MM.1S (cell line): ENCODE measurements at regions not wholly inside any gene's neighbourhood (a gene's known extent, or its start where the extent isn't known, plus 50 kb on each side); places are given as distances from the start of the nearest gene placed in this dataset.

Experiments
- DNase-seq: peaks from one replicate; pipeline ENCODE4 v3.0.0-alpha.2; 2015
- H2AFZ ChIP-seq: fragments of 300-600 bp; sonication (generic); 2 replicates; pipeline ENCODE4 v1.6.0; 2016; ENCODE audit warnings: antibody characterized with exemption, low read length
- H3F3A ChIP-seq: fragments of 300-600 bp; sonication (generic); 2 replicates; pipeline ENCODE4 v1.6.1; 2016; ENCODE audit warnings: mild to moderate bottlenecking, antibody characterized with exemption, low read length, moderate library complexity, mixed read lengths; ENCODE audit not compliant: insufficient read depth
- H3K27ac ChIP-seq: fragments of 300-600 bp; sonication (generic); 2 replicates; pipeline ENCODE4 v1.5.1; 2016; ENCODE audit warnings: mild to moderate bottlenecking, low read length
- H3K27me3 ChIP-seq: fragments of 300-600 bp; sonication (generic); replicated peaks from 2 replicates; pipeline ENCODE4 v1.6.0; 2016; ENCODE audit warnings: low read length; ENCODE audit not compliant: insufficient read depth
- H3K36me3 ChIP-seq: fragments of 300-600 bp; sonication (generic); replicated peaks from 2 replicates; pipeline ENCODE4 v1.6.1; 2016; ENCODE audit warnings: mild to moderate bottlenecking, low read length, mixed read lengths; ENCODE audit not compliant: insufficient read depth
- H3K4me1 ChIP-seq: fragments of 300-600 bp; sonication (generic); 2 replicates; pipeline ENCODE4 v1.6.1; 2016; ENCODE audit warnings: low read length, mixed read lengths
- H3K4me2 ChIP-seq: fragments of 300-600 bp; sonication (generic); 2 replicates; pipeline ENCODE4 v1.6.0; 2016; ENCODE audit warnings: low read depth, low read length
- H3K4me3 ChIP-seq: fragments of 300-600 bp; sonication (generic); 2 replicates; pipeline ENCODE4 v1.5.1; 2016; ENCODE audit warnings: low read length, mixed read lengths
- H3K79me2 ChIP-seq: fragments of 300-600 bp; sonication (generic); 2 replicates; pipeline ENCODE4 v1.6.1; 2016; ENCODE audit warnings: mixed run types, low read length, mixed read lengths
- H3K9ac ChIP-seq: fragments of 300-600 bp; sonication (generic); 2 replicates; pipeline ENCODE4 v1.6.1; 2016; ENCODE audit warnings: low read length, mixed read lengths
- H3K9me2 ChIP-seq: fragments of 300-600 bp; sonication (generic); replicated peaks from 2 replicates; pipeline ENCODE4 v1.6.1; 2016; ENCODE audit warnings: mild to moderate bottlenecking, low read length, mixed read lengths; ENCODE audit not compliant: insufficient read depth
- H3K9me3 ChIP-seq: fragments of 300-600 bp; sonication (generic); replicated peaks from 2 replicates; pipeline ENCODE4 v1.6.1; 2016; ENCODE audit warnings: mild to moderate bottlenecking, low read length, mixed read lengths; ENCODE audit not compliant: insufficient read depth
- H4K20me1 ChIP-seq: fragments of 300-600 bp; sonication (generic); 2 replicates; pipeline ENCODE4 v1.6.1; 2016; ENCODE audit warnings: mild to moderate bottlenecking, low read length, moderate library complexity, mixed read lengths; ENCODE audit not compliant: insufficient read depth
- CTCF ChIP-seq: fragments of 300-600 bp; sonication (generic); IDR thresholded peaks from 2 replicates; pipeline ENCODE4 v1.5.1; 2016; ENCODE audit warnings: antibody characterized with exemption, low read length, mixed read lengths
- EZH2 ChIP-seq: fragments of 300-600 bp; sonication (generic); optimal IDR thresholded peaks from 2 replicates; pipeline ENCODE3; 2017; ENCODE audit warnings: low read depth, mild to moderate bottlenecking, antibody characterized with exemption, low read length, mixed read lengths
- EZH2phosphoT487 ChIP-seq: fragments of 300-600 bp; sonication (generic); IDR thresholded peaks from 2 replicates; pipeline ENCODE4 v1.6.1; 2018; ENCODE audit warnings: antibody characterized with exemption, low read length

GRCh38 chr10:124222988-124223710 is 129.8 kb upstream of the CHST15 start:
- peaks cover 24% of the 10 kb centered on the region for H3K4me1 ChIP-seq
- H3K9me3 ChIP-seq, result no peaks in the 10 kb centered on the region
- H3K4me3 ChIP-seq, result no peak overlapping the region
- H3K27ac ChIP-seq, result no peak overlapping the region
- H3K36me3 ChIP-seq, result no peaks in the 10 kb centered on the region
- H3K9me2 ChIP-seq, result no peaks in the 10 kb centered on the region
- no peak overlapping the region for H3K9ac ChIP-seq
- H3K27me3 ChIP-seq, result no peaks in the 10 kb centered on the region
- no peak overlapping the region for H3K4me2 ChIP-seq
- no peaks in the 10 kb centered on the region for H3F3A ChIP-seq
- DNase-seq, result no peak
- TF ChIP-seq EZH2 (no peak), CTCF (no peak), EZH2phosphoT487 (no peak)
- no peak overlapping the region for H2AFZ ChIP-seq
- H4K20me1 ChIP-seq, result no peaks in the 10 kb centered on the region
- H3K79me2 ChIP-seq, result no peaks in the 10 kb centered on the region

- H4K20me1 ChIP-seq, result no peaks in the 10 kb centered on the region
- DNase-seq, result no peak
- H3K4me1 ChIP-seq, result peaks cover 24% of the 10 kb centered on the region
- H3K4me2 ChIP-seq, result peak overlapping the region; percentile 52; the same call in 1 of the 2 replicates
- no peak overlapping the region for H3K4me3 ChIP-seq
- no peaks in the 10 kb centered on the region for H3K9me2 ChIP-seq
- H3K9me3 ChIP-seq, result no peaks in the 10 kb centered on the region
- H3K27me3 ChIP-seq, result no peaks in the 10 kb centered on the region
- no peaks in the 10 kb centered on the region for H3F3A ChIP-seq
- no peaks in the 10 kb centered on the region for H3K36me3 ChIP-seq
- peak overlapping the region; percentile 58 for H2AFZ ChIP-seq
- peak overlapping the region; percentile 39; the same call in 1 of the 2 replicates for H3K9ac ChIP-seq
- H3K79me2 ChIP-seq, result no peaks in the 10 kb centered on the region
- peak overlapping the region; percentile 63; the same call in 1 of the 2 replicates for H3K27ac ChIP-seq
- no peak for TF ChIP-seq EZH2phosphoT487
- no peak for TF ChIP-seq EZH2
- TF ChIP-seq CTCF, result no peak
Observed at GRCh38 chr10:124222318-124222987, 129.1 kb upstream of the CHST15 start.

- Histone ChIP-seq H3K79me2 (no peaks in the 10 kb centered on the region), H3F3A (no peaks in the 10 kb centered on the region), H3K27ac (peak overlapping the region; percentile 63), H3K4me3 (no peak overlapping the region), H3K9me3 (no peaks in the 10 kb centered on the region), H2AFZ (peak overlapping the region; percentile 58), H3K27me3 (no peaks in the 10 kb centered on the region), H3K36me3 (no peaks in the 10 kb centered on the region), H3K9ac (peak overlapping the region; percentile 39; the same call in 1 of the 2 replicates), H3K9me2 (no peaks in the 10 kb centered on the region), H3K4me1 (peaks cover 24% of the 10 kb centered on the region), H4K20me1 (no peaks in the 10 kb centered on the region), H3K4me2 (peak overlapping the region; percentile 52)
- TF ChIP-seq EZH2 (no peak), EZH2phosphoT487 (no peak), CTCF (no peak)
- DNase-seq, result peak; percentile 78
Observed at GRCh38 chr10:124221356-124222317, 128.2 kb upstream of the CHST15 start.
